HG02678 (cell line): ENCODE measurements at regions not wholly inside any gene's neighbourhood (a gene's known extent, or its start where the extent isn't known, plus 50 kb on each side); places are given as distances from the start of the nearest gene placed in this dataset.

Experiments used
- ATAC-seq: cut with Tn5 transposase; IDR thresholded peaks from one replicate; pipeline ENCODE4 v1.9.1; 2021; ENCODE audit warnings: mild to moderate bottlenecking, moderate library complexity; ENCODE audit not compliant: unreplicated experiment

- ATAC-seq = no peak
These were observed 62.7 kb upstream of the BRINP3 start for GRCh38 chr1:190540366-190540765.

- no peak for ATAC-seq
These were observed 74.0 kb upstream of the BRINP3 start for GRCh38 chr1:190551638-190552037.

- ATAC-seq = no peak
These were observed 82.6 kb upstream of the BRINP3 start for GRCh38 chr1:190560161-190560681.

- ATAC-seq = no peak
These were observed 85.6 kb upstream of the BRINP3 start for GRCh38 chr1:190563230-190563629.

- no peak for ATAC-seq
These were observed 86.5 kb upstream of the BRINP3 start for GRCh38 chr1:190564117-190564516.

- ATAC-seq = no peak
These were observed 100.4 kb upstream of the BRINP3 start for GRCh38 chr1:190578017-190578416.

GRCh38 chr1:190578526-190578925 is 100.9 kb upstream of the BRINP3 start:
- ATAC-seq = no peak

- ATAC-seq = no peak
These were observed 102.0 kb upstream of the BRINP3 start for GRCh38 chr1:190579552-190580193.

GRCh38 chr1:190583862-190584261 is 106.2 kb upstream of the BRINP3 start:
- ATAC-seq = no peak

- ATAC-seq = no peak
These were observed 110.8 kb upstream of the BRINP3 start for GRCh38 chr1:190588424-190588823.

- ATAC-seq = no peak
These were observed 117.8 kb upstream of the BRINP3 start for GRCh38 chr1:190595438-190595837.

GRCh38 chr1:190597294-190597693 is 119.6 kb upstream of the BRINP3 start:
- no peak for ATAC-seq

GRCh38 chr1:190599670-190600069 is 122.0 kb upstream of the BRINP3 start:
- ATAC-seq = no peak

- ATAC-seq = no peak
These were observed 124.7 kb upstream of the BRINP3 start for GRCh38 chr1:190602325-190602724.

- no peak for ATAC-seq
These were observed 130.6 kb upstream of the BRINP3 start for GRCh38 chr1:190608282-190608681.

GRCh38 chr1:190615818-190616217 is 138.2 kb upstream of the BRINP3 start:
- no peak for ATAC-seq

GRCh38 chr1:190616235-190616634 is 138.6 kb upstream of the BRINP3 start:
- no peak for ATAC-seq

- no peak for ATAC-seq
These were observed 142.1 kb upstream of the BRINP3 start for GRCh38 chr1:190619724-190620123.

- no peak for ATAC-seq
These were observed 155.8 kb upstream of the BRINP3 start for GRCh38 chr1:190633488-190633887.

GRCh38 chr1:190634134-190634533 is 156.5 kb upstream of the BRINP3 start:
- no peak for ATAC-seq

- ATAC-seq = no peak
These were observed 171.9 kb upstream of the BRINP3 start for GRCh38 chr1:190649553-190649952.

- ATAC-seq = no peak
These were observed 181.2 kb upstream of the BRINP3 start for GRCh38 chr1:190658907-190659306.

- ATAC-seq = no peak
These were observed 186.3 kb upstream of the BRINP3 start for GRCh38 chr1:190663962-190664361.
